GM23338 (cell line): ENCODE measurements at regions not wholly inside any gene's neighbourhood (a gene's known extent, or its start where the extent isn't known, plus 50 kb on each side); places are given as distances from the start of the nearest gene placed in this dataset.
A peak's percentile ranks its signal among the peaks of the same experiment; 100 is the strongest.

ENCODE experiments used
- ATAC-seq: fragments of 200-7000 bp; cut with Tn5 transposase; 3 replicates; pipeline ENCODE4 v1.9.1; 2020
- DNase-seq: peaks from one replicate; pipeline ENCODE4 v3.0.0-alpha.2; 2015; ENCODE audit warnings: low spot score
- H2AFZ ChIP-seq: fragments of 200-600 bp; sonication (generic); 2 replicates; pipeline ENCODE4 v1.8.0; 2016; ENCODE audit warnings: antibody characterized with exemption, mild to moderate bottlenecking, moderate library complexity
- H3F3A ChIP-seq: fragments of 200-600 bp; sonication (generic); replicated peaks from 2 replicates; pipeline ENCODE4 v1.8.0; 2017; ENCODE audit warnings: antibody characterized with exemption, mixed run types, low read depth
- H3K27ac ChIP-seq: fragments of 200-600 bp; sonication (generic); 2 replicates; pipeline ENCODE4 v1.6.1; 2016; ENCODE audit warnings: low read depth
- H3K27me3 ChIP-seq: fragments of 200-600 bp; sonication (generic); 2 replicates; pipeline ENCODE4 v1.8.0; 2016; ENCODE audit warnings: mild to moderate bottlenecking, mixed run types, moderate library complexity; ENCODE audit not compliant: insufficient read depth
- H3K36me3 ChIP-seq: fragments of 200-600 bp; sonication (generic); 2 replicates; pipeline ENCODE4 v1.8.0; 2016; ENCODE audit warnings: mild to moderate bottlenecking; ENCODE audit not compliant: insufficient read depth
- H3K4me1 ChIP-seq: fragments of 200-600 bp; sonication (generic); 2 replicates; pipeline ENCODE4 v1.8.0; 2016; ENCODE audit warnings: mild to moderate bottlenecking, moderate library complexity; ENCODE audit not compliant: insufficient read depth
- H3K4me2 ChIP-seq: fragments of 200-600 bp; sonication (generic); 2 replicates; pipeline ENCODE4 v1.7.1; 2017; ENCODE audit warnings: mixed run types
- H3K4me3 ChIP-seq: fragments of 200-600 bp; sonication (generic); 2 replicates; pipeline ENCODE4 v1.6.1; 2016; ENCODE audit warnings: mixed run types
- H3K79me2 ChIP-seq: fragments of 200-600 bp; sonication (generic); replicated peaks from 2 replicates; pipeline ENCODE4 v1.8.0; 2017; ENCODE audit warnings: mild to moderate bottlenecking; ENCODE audit not compliant: insufficient read depth
- H3K9me2 ChIP-seq: fragments of 200-600 bp; sonication (generic); 2 replicates; pipeline ENCODE4 v1.8.0; 2017; ENCODE audit not compliant: insufficient read depth
- H4K20me1 ChIP-seq: fragments of 200-600 bp; sonication (generic); replicated peaks from 2 replicates; pipeline ENCODE4 v1.8.0; 2017; ENCODE audit warnings: mild to moderate bottlenecking; ENCODE audit not compliant: insufficient read depth
- H3K27ac Mint-ChIP-seq: 2 replicates; pipeline ENCODE4 v1.8.0; 2020; ENCODE audit warnings: inconsistent platforms, mild to moderate bottlenecking, moderate library complexity, mixed read lengths
- H3K27me3 Mint-ChIP-seq: 3 replicates; pipeline ENCODE4 v1.8.0; 2022; ENCODE audit warnings: low read depth, mild to moderate bottlenecking, moderate library complexity, mixed read lengths, inconsistent platforms; ENCODE audit not compliant: insufficient read depth, poor library complexity
- H3K36me3 Mint-ChIP-seq: 3 replicates; pipeline ENCODE4 v1.8.0; 2021; ENCODE audit warnings: low read depth, mild to moderate bottlenecking, inconsistent platforms, moderate library complexity, mixed read lengths
- H3K4me1 Mint-ChIP-seq: 3 replicates; pipeline ENCODE4 v1.8.0; 2020; ENCODE audit warnings: mild to moderate bottlenecking, inconsistent platforms, mixed read lengths
- H3K4me3 Mint-ChIP-seq: 3 replicates; pipeline ENCODE4 v1.8.0; 2021; ENCODE audit warnings: moderate library complexity, mild to moderate bottlenecking, inconsistent platforms, mixed read lengths
- H3K9me3 Mint-ChIP-seq: 3 replicates; pipeline ENCODE4 v1.8.0; 2020; ENCODE audit warnings: moderate library complexity, mild to moderate bottlenecking, inconsistent platforms, mixed read lengths
- CREB1 ChIP-seq: fragments of 250-450 bp; sonication (Bioruptor Pico); IDR thresholded peaks from 2 replicates; pipeline ENCODE4 v1.5.0; 2020; ENCODE audit warnings: low read depth, mild to moderate bottlenecking, moderate library complexity
- EZH2 ChIP-seq: fragments of 200-600 bp; sonication (generic); IDR thresholded peaks from one replicate; pipeline ENCODE4 v1.8.0; 2017; ENCODE audit warnings: antibody characterized with exemption, mild to moderate bottlenecking, low read depth; ENCODE audit not compliant: unreplicated experiment
- EZH2phosphoT487 ChIP-seq: fragments of 200-600 bp; sonication (generic); IDR thresholded peaks from one replicate; pipeline ENCODE4 v1.8.1; 2018; ENCODE audit warnings: antibody characterized with exemption; ENCODE audit not compliant: unreplicated experiment
- JUNB ChIP-seq: IDR thresholded peaks from one replicate; pipeline ENCODE4 v1.6.1; 2016; ENCODE audit warnings: antibody characterized with exemption; ENCODE audit not compliant: unreplicated experiment
- NANOG ChIP-seq: IDR thresholded peaks from 2 replicates; pipeline ENCODE4 v1.6.1; 2016; ENCODE audit warnings: antibody characterized with exemption, borderline replicate concordance
- POLR2AphosphoS5 ChIP-seq: IDR thresholded peaks from 2 replicates; pipeline ENCODE4 v1.6.1; 2016; ENCODE audit warnings: antibody characterized with exemption, low read depth
- REST ChIP-seq: IDR thresholded peaks from one replicate; pipeline ENCODE4 v1.6.1; 2018; ENCODE audit warnings: antibody characterized with exemption; ENCODE audit not compliant: unreplicated experiment
- STAT1 ChIP-seq: IDR thresholded peaks from one replicate; pipeline ENCODE4 v1.6.1; 2016; ENCODE audit warnings: antibody characterized with exemption; ENCODE audit not compliant: unreplicated experiment
- ZNF114 ChIP-seq: fragments of 250-450 bp; sonication (Bioruptor Pico); IDR thresholded peaks from 2 replicates; pipeline ENCODE4 v1.5.0; 2020; ENCODE audit warnings: mild to moderate bottlenecking, moderate library complexity
- ZNF331 ChIP-seq: fragments of 250-450 bp; sonication (Bioruptor Pico); IDR thresholded peaks from 2 replicates; pipeline ENCODE4 v1.5.0; 2020; ENCODE audit warnings: low read depth, mild to moderate bottlenecking, moderate library complexity
- TF ChIP-seq, protein P1 (sequence below): IDR thresholded peaks from 2 replicates; pipeline ENCODE4 v1.6.1; 2016; ENCODE audit warnings: antibody characterized with exemption
- TF ChIP-seq, protein P2 (sequence below): fragments of 250-450 bp; sonication (Bioruptor Pico); IDR thresholded peaks from 2 replicates; pipeline ENCODE4 v1.5.0; 2020; ENCODE audit warnings: mild to moderate bottlenecking, moderate library complexity
- TF ChIP-seq, protein P3 (sequence below), 2 experiments: fragments of 200-600 bp in 1 of 2; sonication (generic) in 1 of 2; conservative IDR thresholded peaks; 2 replicates each; pipeline versions ENCODE4 v1.5.1 to v1.6.1; 2016 to 2017; ENCODE audit warnings: antibody characterized with exemption in 2 of 2, low read depth in 2 of 2, mild to moderate bottlenecking in 2 of 2, moderate library complexity in 1 of 2

DNA sequence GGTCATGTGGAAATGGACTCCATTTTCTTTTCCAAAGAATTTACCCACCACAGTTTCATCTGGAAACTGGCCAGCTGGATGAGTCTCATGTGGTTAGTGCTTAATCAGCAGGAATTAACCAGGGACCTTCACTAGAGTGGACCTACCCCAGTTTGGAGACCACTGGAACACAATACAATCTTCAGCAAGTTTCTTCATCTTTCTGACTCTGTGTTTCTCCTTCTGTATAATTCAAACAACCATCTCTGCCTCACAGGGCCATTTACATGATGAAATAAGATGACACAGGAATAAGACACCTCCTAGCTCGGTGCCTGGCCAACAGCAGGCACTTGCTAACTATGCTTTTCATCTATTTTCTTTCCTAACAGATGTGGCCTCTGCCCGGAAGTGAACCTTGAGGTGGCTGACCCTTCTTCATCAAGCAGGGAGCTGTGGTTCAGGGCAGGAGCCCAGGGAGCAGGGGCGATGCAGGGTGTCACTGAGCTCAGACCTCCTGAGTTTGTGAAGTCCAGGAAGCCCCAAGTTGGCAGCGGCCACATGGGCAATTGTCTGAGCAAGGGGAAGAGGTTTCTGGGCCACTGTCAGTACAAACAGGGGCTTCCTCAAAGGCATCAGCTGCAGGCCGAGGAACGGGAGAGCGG is 98.8 kb downstream of the SOD2 start:
- H3K4me3 Mint-ChIP-seq = no peak overlapping the region
- no peaks in the 10 kb centered on the region for H4K20me1 ChIP-seq
- H3K27me3 ChIP-seq = no peaks in the 10 kb centered on the region
- H3K36me3 Mint-ChIP-seq = no peaks in the 10 kb centered on the region
- no peaks in the 10 kb centered on the region for H3F3A ChIP-seq
- H3K27ac Mint-ChIP-seq = no peak overlapping the region
- DNase-seq (no peak), ATAC-seq (no peak)
- TF ChIP-seq, protein P1, sequence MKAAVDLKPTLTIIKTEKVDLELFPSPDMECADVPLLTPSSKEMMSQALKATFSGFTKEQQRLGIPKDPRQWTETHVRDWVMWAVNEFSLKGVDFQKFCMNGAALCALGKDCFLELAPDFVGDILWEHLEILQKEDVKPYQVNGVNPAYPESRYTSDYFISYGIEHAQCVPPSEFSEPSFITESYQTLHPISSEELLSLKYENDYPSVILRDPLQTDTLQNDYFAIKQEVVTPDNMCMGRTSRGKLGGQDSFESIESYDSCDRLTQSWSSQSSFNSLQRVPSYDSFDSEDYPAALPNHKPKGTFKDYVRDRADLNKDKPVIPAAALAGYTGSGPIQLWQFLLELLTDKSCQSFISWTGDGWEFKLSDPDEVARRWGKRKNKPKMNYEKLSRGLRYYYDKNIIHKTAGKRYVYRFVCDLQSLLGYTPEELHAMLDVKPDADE = no peak
- TF ChIP-seq CREB1 (CRISPR knock-in tag) = no peak
- TF ChIP-seq JUNB = no peak
- TF ChIP-seq EZH2 = no peak
- TF ChIP-seq NANOG = no peak
- TF ChIP-seq STAT1 = no peak
- TF ChIP-seq REST = no peak
- TF ChIP-seq, protein P2, sequence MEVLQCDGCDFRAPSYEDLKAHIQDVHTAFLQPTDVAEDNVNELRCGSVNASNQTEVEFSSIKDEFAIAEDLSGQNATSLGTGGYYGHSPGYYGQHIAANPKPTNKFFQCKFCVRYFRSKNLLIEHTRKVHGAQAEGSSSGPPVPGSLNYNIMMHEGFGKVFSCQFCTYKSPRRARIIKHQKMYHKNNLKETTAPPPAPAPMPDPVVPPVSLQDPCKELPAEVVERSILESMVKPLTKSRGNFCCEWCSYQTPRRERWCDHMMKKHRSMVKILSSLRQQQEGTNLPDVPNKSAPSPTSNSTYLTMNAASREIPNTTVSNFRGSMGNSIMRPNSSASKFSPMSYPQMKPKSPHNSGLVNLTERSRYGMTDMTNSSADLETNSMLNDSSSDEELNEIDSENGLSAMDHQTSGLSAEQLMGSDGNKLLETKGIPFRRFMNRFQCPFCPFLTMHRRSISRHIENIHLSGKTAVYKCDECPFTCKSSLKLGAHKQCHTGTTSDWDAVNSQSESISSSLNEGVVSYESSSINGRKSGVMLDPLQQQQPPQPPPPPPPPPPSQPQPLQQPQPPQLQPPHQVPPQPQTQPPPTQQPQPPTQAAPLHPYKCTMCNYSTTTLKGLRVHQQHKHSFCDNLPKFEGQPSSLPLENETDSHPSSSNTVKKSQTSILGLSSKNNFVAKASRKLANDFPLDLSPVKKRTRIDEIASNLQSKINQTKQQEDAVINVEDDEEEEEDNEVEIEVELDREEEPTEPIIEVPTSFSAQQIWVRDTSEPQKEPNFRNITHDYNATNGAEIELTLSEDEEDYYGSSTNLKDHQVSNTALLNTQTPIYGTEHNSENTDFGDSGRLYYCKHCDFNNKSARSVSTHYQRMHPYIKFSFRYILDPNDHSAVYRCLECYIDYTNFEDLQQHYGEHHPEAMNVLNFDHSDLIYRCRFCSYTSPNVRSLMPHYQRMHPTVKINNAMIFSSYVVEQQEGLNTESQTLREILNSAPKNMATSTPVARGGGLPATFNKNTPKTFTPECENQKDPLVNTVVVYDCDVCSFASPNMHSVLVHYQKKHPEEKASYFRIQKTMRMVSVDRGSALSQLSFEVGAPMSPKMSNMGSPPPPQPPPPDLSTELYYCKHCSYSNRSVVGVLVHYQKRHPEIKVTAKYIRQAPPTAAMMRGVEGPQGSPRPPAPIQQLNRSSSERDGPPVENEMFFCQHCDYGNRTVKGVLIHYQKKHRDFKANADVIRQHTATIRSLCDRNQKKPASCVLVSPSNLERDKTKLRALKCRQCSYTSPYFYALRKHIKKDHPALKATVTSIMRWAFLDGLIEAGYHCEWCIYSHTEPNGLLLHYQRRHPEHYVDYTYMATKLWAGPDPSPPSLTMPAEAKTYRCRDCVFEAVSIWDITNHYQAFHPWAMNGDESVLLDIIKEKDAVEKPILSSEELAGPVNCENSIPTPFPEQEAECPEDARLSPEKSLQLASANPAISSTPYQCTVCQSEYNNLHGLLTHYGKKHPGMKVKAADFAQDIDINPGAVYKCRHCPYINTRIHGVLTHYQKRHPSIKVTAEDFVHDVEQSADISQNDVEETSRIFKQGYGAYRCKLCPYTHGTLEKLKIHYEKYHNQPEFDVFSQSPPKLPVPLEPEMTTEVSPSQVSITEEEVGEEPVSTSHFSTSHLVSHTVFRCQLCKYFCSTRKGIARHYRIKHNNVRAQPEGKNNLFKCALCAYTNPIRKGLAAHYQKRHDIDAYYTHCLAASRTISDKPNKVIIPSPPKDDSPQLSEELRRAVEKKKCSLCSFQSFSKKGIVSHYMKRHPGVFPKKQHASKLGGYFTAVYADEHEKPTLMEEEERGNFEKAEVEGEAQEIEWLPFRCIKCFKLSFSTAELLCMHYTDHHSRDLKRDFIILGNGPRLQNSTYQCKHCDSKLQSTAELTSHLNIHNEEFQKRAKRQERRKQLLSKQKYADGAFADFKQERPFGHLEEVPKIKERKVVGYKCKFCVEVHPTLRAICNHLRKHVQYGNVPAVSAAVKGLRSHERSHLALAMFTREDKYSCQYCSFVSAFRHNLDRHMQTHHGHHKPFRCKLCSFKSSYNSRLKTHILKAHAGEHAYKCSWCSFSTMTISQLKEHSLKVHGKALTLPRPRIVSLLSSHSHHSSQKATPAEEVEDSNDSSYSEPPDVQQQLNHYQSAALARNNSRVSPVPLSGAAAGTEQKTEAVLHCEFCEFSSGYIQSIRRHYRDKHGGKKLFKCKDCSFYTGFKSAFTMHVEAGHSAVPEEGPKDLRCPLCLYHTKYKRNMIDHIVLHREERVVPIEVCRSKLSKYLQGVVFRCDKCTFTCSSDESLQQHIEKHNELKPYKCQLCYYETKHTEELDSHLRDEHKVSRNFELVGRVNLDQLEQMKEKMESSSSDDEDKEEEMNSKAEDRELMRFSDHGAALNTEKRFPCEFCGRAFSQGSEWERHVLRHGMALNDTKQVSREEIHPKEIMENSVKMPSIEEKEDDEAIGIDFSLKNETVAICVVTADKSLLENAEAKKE (CRISPR knock-in tag) = no peak
- TF ChIP-seq ZNF114 (CRISPR knock-in tag) = no peak
- TF ChIP-seq, protein P3, sequence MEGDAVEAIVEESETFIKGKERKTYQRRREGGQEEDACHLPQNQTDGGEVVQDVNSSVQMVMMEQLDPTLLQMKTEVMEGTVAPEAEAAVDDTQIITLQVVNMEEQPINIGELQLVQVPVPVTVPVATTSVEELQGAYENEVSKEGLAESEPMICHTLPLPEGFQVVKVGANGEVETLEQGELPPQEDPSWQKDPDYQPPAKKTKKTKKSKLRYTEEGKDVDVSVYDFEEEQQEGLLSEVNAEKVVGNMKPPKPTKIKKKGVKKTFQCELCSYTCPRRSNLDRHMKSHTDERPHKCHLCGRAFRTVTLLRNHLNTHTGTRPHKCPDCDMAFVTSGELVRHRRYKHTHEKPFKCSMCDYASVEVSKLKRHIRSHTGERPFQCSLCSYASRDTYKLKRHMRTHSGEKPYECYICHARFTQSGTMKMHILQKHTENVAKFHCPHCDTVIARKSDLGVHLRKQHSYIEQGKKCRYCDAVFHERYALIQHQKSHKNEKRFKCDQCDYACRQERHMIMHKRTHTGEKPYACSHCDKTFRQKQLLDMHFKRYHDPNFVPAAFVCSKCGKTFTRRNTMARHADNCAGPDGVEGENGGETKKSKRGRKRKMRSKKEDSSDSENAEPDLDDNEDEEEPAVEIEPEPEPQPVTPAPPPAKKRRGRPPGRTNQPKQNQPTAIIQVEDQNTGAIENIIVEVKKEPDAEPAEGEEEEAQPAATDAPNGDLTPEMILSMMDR (conservative IDR thresholded peaks at IDR 0.05; ENCODE audit: low read depth in 2 of 2) = no peak
- no peak for TF ChIP-seq ZNF331 (CRISPR knock-in tag)
- TF ChIP-seq POLR2AphosphoS5 = no peak
- TF ChIP-seq EZH2phosphoT487 = no peak
- H3K4me1 Mint-ChIP-seq = no peaks in the 10 kb centered on the region
- H2AFZ ChIP-seq = 0 out of 2 replicates have a peak overlapping the region, but pooled peaks have one; percentile 38
- H3K79me2 ChIP-seq = no peaks in the 10 kb centered on the region
- no peaks in the 10 kb centered on the region for H3K9me2 ChIP-seq
- H3K4me3 ChIP-seq = no peak overlapping the region
- no peaks in the 10 kb centered on the region for H3K9me3 Mint-ChIP-seq
- no peak overlapping the region for H3K27ac ChIP-seq
- no peak overlapping the region for H3K4me2 ChIP-seq
- H3K27me3 Mint-ChIP-seq = peaks cover 4% of the 10 kb centered on the region
- H3K36me3 ChIP-seq = no peaks in the 10 kb centered on the region
- H3K4me1 ChIP-seq = no peaks in the 10 kb centered on the region
